Nephron progenitor cell (in vitro differentiated cells): ENCODE measurements at regions not wholly inside any gene's neighbourhood (a gene's known extent, or its start where the extent isn't known, plus 50 kb on each side); places are given as distances from the start of the nearest gene placed in this dataset.

Experiments used
- DNase-seq: peaks from one replicate; pipeline ENCODE4 v3.0.0; 2021
- H3K27ac Mint-ChIP-seq: 2 replicates; pipeline ENCODE4 v1.8.0; 2021; ENCODE audit warnings: mild to moderate bottlenecking, moderate library complexity, mixed read lengths
- H3K27me3 Mint-ChIP-seq: 2 replicates; pipeline ENCODE4 v1.8.0; 2021; ENCODE audit warnings: mild to moderate bottlenecking, low read depth, mixed read lengths; ENCODE audit not compliant: poor library complexity
- H3K36me3 Mint-ChIP-seq: 2 replicates; pipeline ENCODE4 v1.8.0; 2021; ENCODE audit warnings: low read depth, mixed read lengths
- H3K4me1 Mint-ChIP-seq: 2 replicates; pipeline ENCODE4 v1.8.0; 2021; ENCODE audit warnings: mixed read lengths
- H3K4me3 Mint-ChIP-seq: 2 replicates; pipeline ENCODE4 v1.8.0; 2021; ENCODE audit warnings: mild to moderate bottlenecking, moderate library complexity, mixed read lengths
- H3K9me3 Mint-ChIP-seq: 2 replicates; pipeline ENCODE4 v1.8.0; 2021; ENCODE audit warnings: mild to moderate bottlenecking, moderate library complexity, mixed read lengths
- CTCF ChIP-seq: fragments of 200-600 bp; sonication (generic); IDR thresholded peaks from 2 replicates; pipeline ENCODE4 v1.5.0; 2021; ENCODE audit warnings: antibody characterized with exemption

GRCh38 chr18:40163254-40163653, 1791.8 kb upstream of the PIK3C3 start:
- Mint-ChIP-seq H3K27me3 (no peaks in the 10 kb centered on the region), H3K36me3 (no peaks in the 10 kb centered on the region), H3K9me3 (no peaks in the 10 kb centered on the region), H3K27ac (no peak overlapping the region), H3K4me1 (peaks cover 14% of the 10 kb centered on the region), H3K4me3 (no peak overlapping the region)
- no peak for TF ChIP-seq CTCF
- DNase-seq: no peak

- Mint-ChIP-seq H3K4me1 (peaks cover 8% of the 10 kb centered on the region), H3K27ac (no peak overlapping the region), H3K27me3 (no peaks in the 10 kb centered on the region), H3K36me3 (no peaks in the 10 kb centered on the region), H3K4me3 (no peak overlapping the region), H3K9me3 (peaks cover 8% of the 10 kb centered on the region)
- no peak for TF ChIP-seq CTCF
- DNase-seq: no peak
Measured at GRCh38 chr18:40160361-40160760, 1794.7 kb upstream of the PIK3C3 start.

GRCh38 chr18:40159141-40160017, 1795.7 kb upstream of the PIK3C3 start:
- Mint-ChIP-seq H3K27ac (no peak overlapping the region), H3K4me1 (peaks cover 8% of the 10 kb centered on the region), H3K36me3 (no peaks in the 10 kb centered on the region), H3K27me3 (no peaks in the 10 kb centered on the region), H3K4me3 (no peak overlapping the region), H3K9me3 (peaks cover 8% of the 10 kb centered on the region)
- peak; percentile 65 for TF ChIP-seq CTCF
- no peak for DNase-seq

GRCh38 chr18:40157120-40157519, 1797.9 kb upstream of the PIK3C3 start:
- no peak overlapping the region for H3K4me3 Mint-ChIP-seq
- no peak for DNase-seq
- H3K27me3 Mint-ChIP-seq: no peaks in the 10 kb centered on the region

GRCh38 chr18:40152859-40153258, 1802.2 kb upstream of the PIK3C3 start:
- H3K9me3 Mint-ChIP-seq: peaks cover 8% of the 10 kb centered on the region
- no peaks in the 10 kb centered on the region for H3K36me3 Mint-ChIP-seq
- no peak overlapping the region for H3K27ac Mint-ChIP-seq
- TF ChIP-seq CTCF: no peak
- no peak overlapping the region for H3K4me3 Mint-ChIP-seq
- no peak for DNase-seq
- H3K27me3 Mint-ChIP-seq: no peaks in the 10 kb centered on the region
- H3K4me1 Mint-ChIP-seq: peaks cover 16% of the 10 kb centered on the region

More at GRCh38 chr18:40157120-40157519, 1797.9 kb upstream of the PIK3C3 start:
- no peak overlapping the region for H3K27ac Mint-ChIP-seq
- H3K4me1 Mint-ChIP-seq: peaks cover 8% of the 10 kb centered on the region
- no peak for TF ChIP-seq CTCF
- no peaks in the 10 kb centered on the region for H3K36me3 Mint-ChIP-seq
- H3K9me3 Mint-ChIP-seq: peaks cover 8% of the 10 kb centered on the region

- Mint-ChIP-seq H3K27me3 (no peaks in the 10 kb centered on the region), H3K4me1 (peaks cover 16% of the 10 kb centered on the region), H3K36me3 (no peaks in the 10 kb centered on the region), H3K27ac (peak overlapping the region; percentile 60), H3K4me3 (no peak overlapping the region), H3K9me3 (no peaks in the 10 kb centered on the region)
- no peak for TF ChIP-seq CTCF
- DNase-seq: no peak
Measured at GRCh38 chr18:40148960-40149359, 1806.1 kb upstream of the PIK3C3 start.
